Heart left ventricle (tissue), 16 donors: ENCODE measurements at regions not wholly inside any gene's neighbourhood (a gene's known extent, or its start where the extent isn't known, plus 50 kb on each side); places are given as distances from the start of the nearest gene placed in this dataset.

Experiments used
- ATAC-seq, 4 donors: fragments of 200-7000 bp; cut with Tn5 transposase; one replicate each; pipeline ENCODE4 v1.9.1; 2020 to 2022; ENCODE audit warnings: moderate library complexity in 4 of 4, mild to moderate bottlenecking in 3 of 4, moderate number of reproducible peaks in 1 of 4
- DNase-seq, 5 donors: peaks; one replicate each; pipeline ENCODE4 v3.0.0-alpha.2; 2020
- H3K27ac ChIP-seq, 12 donors: fragments of 200-600 bp; sonication (generic) in 4 of 12; one replicate each; pipeline versions ENCODE4 v1.5.0 to v1.8.0; 2016 to 2022; ENCODE audit warnings: mild to moderate bottlenecking in 2 of 12
- H3K27me3 ChIP-seq, 9 donors: fragments of 200-600 bp; sonication (generic) in 2 of 9; one replicate each; pipeline versions ENCODE4 v1.5.1 to v1.8.0; 2016 to 2022; ENCODE audit warnings: mild to moderate bottlenecking in 3 of 9
- H3K36me3 ChIP-seq, 9 donors: fragments of 200-600 bp; sonication (generic) in 2 of 9; one replicate each; pipeline versions ENCODE4 v1.5.0 to v1.8.0; 2018 to 2022; ENCODE audit warnings: mild to moderate bottlenecking in 2 of 9
- H3K4me1 ChIP-seq, 12 donors: fragments of 200-600 bp; sonication (generic) in 4 of 12; one replicate each; pipeline versions ENCODE4 v1.5.0 to v1.8.0; 2016 to 2022; ENCODE audit warnings: mild to moderate bottlenecking in 3 of 12
- H3K4me3 ChIP-seq, 12 donors: fragments of 200-600 bp; sonication (generic) in 4 of 12; one replicate each; pipeline versions ENCODE4 v1.5.0 to v1.8.0; 2017 to 2022; ENCODE audit warnings: mild to moderate bottlenecking in 9 of 12, moderate library complexity in 4 of 12
- H3K9me3 ChIP-seq, 12 donors: fragments of 200-600 bp; sonication (generic) in 4 of 12; one replicate each; pipeline versions ENCODE4 v1.5.0 to v1.8.0; 2016 to 2022; ENCODE audit warnings: mild to moderate bottlenecking in 1 of 12
- CTCF ChIP-seq, 12 donors: fragments of 200-600 bp; sonication (generic) in 4 of 12; IDR thresholded peaks; one replicate each; pipeline versions ENCODE4 v1.5.0 to v1.8.0; 2018 to 2022; ENCODE audit warnings: antibody characterized with exemption in 12 of 12, mild to moderate bottlenecking in 5 of 12
- POLR2A ChIP-seq, 2 donors: fragments of 450-650 bp; IDR thresholded peaks; one replicate each; pipeline ENCODE4 v1.6.1; 2017; ENCODE audit warnings: antibody characterized with exemption in 2 of 2, mild to moderate bottlenecking in 2 of 2, moderate library complexity in 2 of 2
- WGBS, 4 donors: extraction: QIAGEN DNeasy Blood & Tissue Kit in 2 of 4; methylation state at CpG; one replicate each; pipeline versions ENCODE4 v1.1.5 to v1.1.7; 2013 to 2018; 5-methylcytosine and 5-hydroxymethylcytosine counted together
- intact Hi-C, 10 donors: fragments of 100-400 bp; cut with DNase I; formaldehyde crosslinking; loops; one replicate each; pipeline versions ENCODE4 v1.11.1 to v1.14.2; 2022
- donor health status: ischemic (EF 13 %, LVEDD 7.1; RV severe dilation, severe dysfunction).
- donor health status: healthy with polysubstance abuse.
- donor health status: DM: no; HTN: yes; CAD: no.
- donor health status: DM: no; HTN: no; CAD: no.
- donor health status: ischemic (EF 25% LVEDD 6.9; RV normal size, moderate dysfunction).
- donor health status: ischemic (EF 25% LVEDD 5.7; RV mildly dilated, moderate dysfunction).
- donor health status: healthy.
- donor health status: DM: yes; HTN: yes; CAD: no.
- donor health status: ischemic (EF 35%, LVEDD 5.7; RV mildly dilated, moderate dysfunction).
- donor health status: nonischemic (EF 11% LVEDD 7.7; RV severe dilation, severe dysfunction).
- donor health status: DM: yes; HTN: yes; CAD: no.
- donor health status: PGD.
- donor health status: ischemic (EF 29% LVEDD 5.4; RV normal size, mild dysfunction).
- donor health status: nonischemic (EF 23%, LVEDD 6.1; RV moderate dilation, normal function).

- intact Hi-C loops, result loop anchor here in 1 of 10 donors (10.0 kb wide), 1 partner anchor 54 kb away; no protein-coding TSS in a partner anchor
- Histone ChIP-seq H3K27ac (no peak overlapping the region), H3K9me3 (peaks cover 0 to 10% (median 6%) of the 10 kb centered on the region in 12 donors), H3K4me3 (no peak overlapping the region), H3K4me1 (peaks cover 0 to 21% (median 6%) of the 10 kb centered on the region in 12 donors), H3K36me3 (no peaks in the 10 kb centered on the region), H3K27me3 (no peaks in the 10 kb centered on the region)
- DNase-seq, result no peak
- WGBS, 4 donors, result 86 to 90% (median 89%) methylated on average over 3 of the region's 3 CpGs
- TF ChIP-seq POLR2A (IDR thresholded peaks at IDR 0.05) (no peak), CTCF (IDR thresholded peaks at IDR 0.05) (no peak)
- no peak for ATAC-seq
Measured at GRCh38 chr1:245039196-245039595, 115.6 kb upstream of the KIF26B start.

GRCh38 chr1:245036102-245036501 lies 118.7 kb upstream of the KIF26B start:
- Histone ChIP-seq H3K36me3 (peaks cover 0 to 12% (median 0%) of the 10 kb centered on the region in 9 donors), H3K9me3 (peaks cover 0 to 10% (median 6%) of the 10 kb centered on the region in 12 donors), H3K27me3 (no peaks in the 10 kb centered on the region), H3K27ac (no peak overlapping the region), H3K4me3 (no peak overlapping the region), H3K4me1 (peaks cover 0 to 2% (median 0%) of the 10 kb centered on the region in 12 donors)
- 94 to 100% (median 98%) methylated on average over 1 of the region's 1 CpG for WGBS, 4 donors
- intact Hi-C loops, result loop anchor here in 1 of 10 donors (10.0 kb wide), 1 partner anchor 51 kb away; no protein-coding TSS in a partner anchor
- ATAC-seq, result no peak
- TF ChIP-seq CTCF (IDR thresholded peaks at IDR 0.05) (no peak), POLR2A (IDR thresholded peaks at IDR 0.05) (no peak)
- no peak for DNase-seq

GRCh38 chr1:245031041-245031440 lies 123.7 kb upstream of the KIF26B start:
- 91 to 96% (median 94%) methylated on average over 3 of the region's 3 CpGs for WGBS, 4 donors
- ATAC-seq (no peak), DNase-seq (no peak)
- H3K27me3 ChIP-seq, result no peaks in the 10 kb centered on the region
- H3K4me1 ChIP-seq, result no peaks in the 10 kb centered on the region
- intact Hi-C loops, result loop anchor here in 1 of 10 donors (10.0 kb wide), 1 partner anchor 46 kb away; no protein-coding TSS in a partner anchor
- TF ChIP-seq CTCF (IDR thresholded peaks at IDR 0.05), result no peak
- no peak for TF ChIP-seq POLR2A (IDR thresholded peaks at IDR 0.05)
- H3K4me3 ChIP-seq, result no peak overlapping the region
- peaks cover 0 to 23% (median 3%) of the 10 kb centered on the region in 9 donors for H3K36me3 ChIP-seq
- H3K27ac ChIP-seq, result no peak overlapping the region
- H3K9me3 ChIP-seq, result no peaks in the 10 kb centered on the region

- Histone ChIP-seq H3K27me3 (no peaks in the 10 kb centered on the region), H3K27ac (no peak overlapping the region), H3K9me3 (no peaks in the 10 kb centered on the region), H3K4me1 (no peaks in the 10 kb centered on the region), H3K36me3 (peaks cover 0 to 18% (median 3%) of the 10 kb centered on the region in 9 donors), H3K4me3 (no peak overlapping the region)
- intact Hi-C loops, result no loop called here
- 75 to 86% (median 81%) methylated on average over 3 of the region's 3 CpGs for WGBS, 4 donors
- ATAC-seq (no peak), DNase-seq (no peak)
- TF ChIP-seq POLR2A (IDR thresholded peaks at IDR 0.05) (no peak), CTCF (IDR thresholded peaks at IDR 0.05) (no peak)
Measured at GRCh38 chr1:245026247-245026646, 128.5 kb upstream of the KIF26B start.
